Testis (tissue), 2 donors: ENCODE measurements at regions not wholly inside any gene's neighbourhood (a gene's known extent, or its start where the extent isn't known, plus 50 kb on each side); places are given as distances from the start of the nearest gene placed in this dataset.

Experiments used
- CTCF ChIP-seq, 3 experiments: fragments of 450-650 bp in 2 of 3; fragments of 200-600 bp in 1 of 3; sonication (generic) in 1 of 3; IDR thresholded peaks; one replicate each; pipeline ENCODE4 v1.5.1; 2016 to 2019; ENCODE audit warnings: antibody characterized with exemption in 3 of 3, mild to moderate bottlenecking in 2 of 3, moderate library complexity in 1 of 3
- POLR2A ChIP-seq: fragments of 450-650 bp; IDR thresholded peaks from one replicate; pipeline ENCODE4 v1.6.1; 2017; ENCODE audit warnings: antibody characterized with exemption, mild to moderate bottlenecking, moderate library complexity

GRCh38 chr2:120966510-120967254, 231.0 kb downstream of the GLI2 start:
- TF ChIP-seq POLR2A (no peak), CTCF (IDR thresholded peaks at IDR 0.05) (no peak)
